ENCODE measurements at regions not wholly inside any gene's neighbourhood (a gene's known extent, or its start where the extent isn't known, plus 50 kb on each side); places are given as distances from the start of the nearest gene placed in this dataset.

DNA sequence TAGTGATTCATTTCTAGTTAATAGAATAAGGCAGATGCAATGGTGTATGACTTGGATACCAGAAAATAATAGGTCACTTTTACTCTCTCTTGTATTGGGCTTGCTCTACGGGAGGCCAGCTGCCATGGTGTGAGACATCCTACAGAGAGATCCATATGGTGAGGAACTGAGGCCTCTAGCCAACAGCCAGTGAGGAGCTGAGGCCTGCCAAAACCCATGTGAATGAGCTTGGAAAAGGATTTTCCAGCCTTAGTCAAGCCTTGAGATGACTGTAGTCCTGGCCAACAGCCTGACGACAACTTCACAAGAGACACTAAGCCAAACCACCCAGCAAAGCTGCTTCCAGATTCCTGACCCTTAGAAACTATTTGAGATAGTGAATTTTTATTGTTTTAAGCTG lies 1300.2 kb downstream of the RAPGEF2 start:
- H3K9me3 ChIP-seq (ENCODE audit: control insufficient read depth in 1 of 2, insufficient read depth in 1 of 2, low read depth in 1 of 2, low read length in 2 of 2): no peaks in the 10 kb centered on the region
- no peaks in the 10 kb centered on the region for H4K20me1 ChIP-seq (ENCODE audit: insufficient read depth)
- no peak overlapping the region for H3K9ac ChIP-seq (ENCODE audit: low read length)
- H3K27ac ChIP-seq (ENCODE audit: low read depth, low read length): no peak overlapping the region
- no peak overlapping the region for H3K4me3 ChIP-seq (replicated peaks in 1 of 2; ENCODE audit: low read depth in 1 of 2, low read length in 2 of 2)
- no peak for DNase-seq (ENCODE audit: low read depth, low spot score)
- TF ChIP-seq POLR2AphosphoS5 (IDR thresholded peaks at IDR 0.05; ENCODE audit: low read depth, low read length) (no peak), SIN3A (IDR thresholded peaks at IDR 0.05; ENCODE audit: low read depth) (no peak), CEBPB (IDR thresholded peaks at IDR 0.05; ENCODE audit: low read depth) (no peak), EGR1 (IDR thresholded peaks at IDR 0.05; ENCODE audit: low read depth) (no peak), ZNF274 (IDR thresholded peaks at IDR 0.05; ENCODE audit: low read depth, low read length) (no peak), JUND (IDR thresholded peaks at IDR 0.05) (no peak), SRF (IDR thresholded peaks at IDR 0.05; ENCODE audit: low read depth) (no peak), EZH2 (IDR thresholded peaks at IDR 0.05) (no peak)
- TF ChIP-seq, protein P1, sequence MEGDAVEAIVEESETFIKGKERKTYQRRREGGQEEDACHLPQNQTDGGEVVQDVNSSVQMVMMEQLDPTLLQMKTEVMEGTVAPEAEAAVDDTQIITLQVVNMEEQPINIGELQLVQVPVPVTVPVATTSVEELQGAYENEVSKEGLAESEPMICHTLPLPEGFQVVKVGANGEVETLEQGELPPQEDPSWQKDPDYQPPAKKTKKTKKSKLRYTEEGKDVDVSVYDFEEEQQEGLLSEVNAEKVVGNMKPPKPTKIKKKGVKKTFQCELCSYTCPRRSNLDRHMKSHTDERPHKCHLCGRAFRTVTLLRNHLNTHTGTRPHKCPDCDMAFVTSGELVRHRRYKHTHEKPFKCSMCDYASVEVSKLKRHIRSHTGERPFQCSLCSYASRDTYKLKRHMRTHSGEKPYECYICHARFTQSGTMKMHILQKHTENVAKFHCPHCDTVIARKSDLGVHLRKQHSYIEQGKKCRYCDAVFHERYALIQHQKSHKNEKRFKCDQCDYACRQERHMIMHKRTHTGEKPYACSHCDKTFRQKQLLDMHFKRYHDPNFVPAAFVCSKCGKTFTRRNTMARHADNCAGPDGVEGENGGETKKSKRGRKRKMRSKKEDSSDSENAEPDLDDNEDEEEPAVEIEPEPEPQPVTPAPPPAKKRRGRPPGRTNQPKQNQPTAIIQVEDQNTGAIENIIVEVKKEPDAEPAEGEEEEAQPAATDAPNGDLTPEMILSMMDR (IDR thresholded peaks at IDR 0.05 in 2 of 3, conservative IDR thresholded peaks at IDR 0.05 in 1 of 3; ENCODE audit: borderline replicate concordance in 1 of 3, insufficient read depth in 1 of 3, low read depth in 2 of 3, low read length in 2 of 3): no peak
- no peaks in the 10 kb centered on the region for H3K9me2 ChIP-seq (ENCODE audit: insufficient read depth)
- no TSS peak for BruUV-seq (replicated peaks)
- intact Hi-C loops (cut with micrococcal nuclease): no loop called here
- CTCF ChIA-PET: no interaction called here
- ATAC-seq: no peak
- H3K27me3 ChIP-seq (ENCODE audit: insufficient read depth, low read length): no peaks in the 10 kb centered on the region
- H3K4me1 ChIP-seq (ENCODE audit: control insufficient read depth in 1 of 2, insufficient read depth in 2 of 2, low read length in 2 of 2): no peaks in the 10 kb centered on the region
- RAD21 ChIA-PET (ENCODE audit: low non-redundant PET in 1 of 2, low total read pairs in 2 of 2, uncharacterized antibody in 2 of 2, unreplicated experiment in 2 of 2): no interaction called here
- POLR2A ChIA-PET: interaction anchor here (2.1 kb wide), 1 partner anchor 11 kb away, joined by 4 read pairs; no protein-coding TSS in a partner anchor
- H3K79me2 ChIP-seq (ENCODE audit: insufficient read depth, low read length): no peaks in the 10 kb centered on the region
- no peaks in the 10 kb centered on the region for H3K36me3 ChIP-seq (ENCODE audit: control insufficient read depth in 1 of 2, insufficient read depth in 2 of 2, low read length in 2 of 2)
- no peak overlapping the region for H3K4me2 ChIP-seq (ENCODE audit: low read length)
- no peak overlapping the region for H2AFZ ChIP-seq (ENCODE audit: low read depth, low read length, poor library complexity, severe bottlenecking)

DNA sequence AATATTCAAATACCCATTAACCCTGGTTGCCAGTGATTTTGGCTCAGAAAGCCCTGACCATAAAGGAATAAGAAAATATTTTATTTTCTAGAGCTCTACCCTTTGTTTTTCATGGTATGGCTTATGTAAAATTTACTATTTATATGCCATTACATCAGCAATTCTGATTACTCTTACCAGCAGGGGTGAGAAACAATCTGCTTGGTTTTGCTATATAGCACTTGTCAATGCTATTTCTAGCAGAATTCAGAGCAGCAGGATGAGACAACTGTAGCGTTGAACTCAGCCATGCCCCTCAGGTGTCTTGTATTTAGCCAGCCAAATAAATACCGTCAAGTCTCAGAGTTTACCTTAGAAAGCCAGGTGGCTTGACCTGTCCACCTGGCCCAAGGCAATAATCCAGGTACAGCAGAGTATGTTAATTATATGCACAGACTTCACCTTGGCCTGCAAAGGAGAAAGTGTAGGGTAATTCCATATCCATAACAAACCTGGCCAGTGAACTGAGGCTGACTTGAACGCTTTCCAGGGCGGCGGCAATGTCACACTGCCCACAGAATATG lies 1303.5 kb downstream of the RAPGEF2 start:
- no TSS peak for BruUV-seq (replicated peaks)
- no peaks in the 10 kb centered on the region for H3K9me2 ChIP-seq (ENCODE audit: insufficient read depth)
- H3K27me3 ChIP-seq (ENCODE audit: insufficient read depth, low read length): no peaks in the 10 kb centered on the region
- no peaks in the 10 kb centered on the region for H4K20me1 ChIP-seq (ENCODE audit: insufficient read depth)
- ChIA-PET POLR2A (no interaction called here), CTCF (no interaction called here), RAD21 (ENCODE audit: low non-redundant PET in 1 of 2, low total read pairs in 2 of 2, uncharacterized antibody in 2 of 2, unreplicated experiment in 2 of 2) (no interaction called here)
- H3K9me3 ChIP-seq (ENCODE audit: control insufficient read depth in 1 of 2, insufficient read depth in 1 of 2, low read depth in 1 of 2, low read length in 2 of 2): no peaks in the 10 kb centered on the region
- no peak overlapping the region for H3K4me3 ChIP-seq (replicated peaks in 1 of 2; ENCODE audit: low read depth in 1 of 2, low read length in 2 of 2)
- no peak overlapping the region for H3K4me2 ChIP-seq (ENCODE audit: low read length)
- H3K79me2 ChIP-seq (ENCODE audit: insufficient read depth, low read length): no peaks in the 10 kb centered on the region
- no peak overlapping the region for H2AFZ ChIP-seq (ENCODE audit: low read depth, low read length, poor library complexity, severe bottlenecking)
- no peak for DNase-seq (ENCODE audit: low read depth, low spot score)
- H3K9ac ChIP-seq (ENCODE audit: low read length): no peak overlapping the region
- ATAC-seq: no peak
- H3K27ac ChIP-seq (ENCODE audit: low read depth, low read length): no peak overlapping the region
- H3K4me1 ChIP-seq (ENCODE audit: control insufficient read depth in 1 of 2, insufficient read depth in 2 of 2, low read length in 2 of 2): no peaks in the 10 kb centered on the region
- intact Hi-C loops (cut with micrococcal nuclease): no loop called here
- H3K36me3 ChIP-seq (ENCODE audit: control insufficient read depth in 1 of 2, insufficient read depth in 2 of 2, low read length in 2 of 2): no peaks in the 10 kb centered on the region
- TF ChIP-seq SIN3A (IDR thresholded peaks at IDR 0.05; ENCODE audit: low read depth) (no peak), ZBTB33 (IDR thresholded peaks at IDR 0.05; ENCODE audit: extremely low read depth, insufficient replicate concordance, low read length) (no peak), ELF1 (IDR thresholded peaks at IDR 0.05; ENCODE audit: borderline replicate concordance, low read depth) (no peak), REST (IDR thresholded peaks at IDR 0.05; ENCODE audit: low read depth) (no peak), EGR1 (IDR thresholded peaks at IDR 0.05; ENCODE audit: low read depth) (no peak), SRF (IDR thresholded peaks at IDR 0.05; ENCODE audit: low read depth) (no peak)
- TF ChIP-seq, protein P2, sequence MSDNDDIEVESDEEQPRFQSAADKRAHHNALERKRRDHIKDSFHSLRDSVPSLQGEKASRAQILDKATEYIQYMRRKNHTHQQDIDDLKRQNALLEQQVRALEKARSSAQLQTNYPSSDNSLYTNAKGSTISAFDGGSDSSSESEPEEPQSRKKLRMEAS (IDR thresholded peaks at IDR 0.05): no peak

All from HCT116 (cell line).